GM13977 (cell line): ENCODE measurements at regions not wholly inside any gene's neighbourhood (a gene's known extent, or its start where the extent isn't known, plus 50 kb on each side); places are given as distances from the start of the nearest gene placed in this dataset.

ENCODE experiments used
- DNase-seq: peaks from one replicate; pipeline ENCODE4 v3.0.0; 2012; ENCODE audit warnings: low spot score
- CTCF ChIP-seq: IDR thresholded peaks from 2 replicates; pipeline ENCODE4 v1.5.1; 2012; ENCODE audit warnings: mild to moderate bottlenecking, control low read depth; ENCODE audit not compliant: insufficient read depth; ENCODE audit errors: extremely low read depth, missing control alignments
- in situ Hi-C: fragments of 300-500 bp; cut with MboI; formaldehyde crosslinking; loops from one replicate; pipeline ENCODE4 v1.12.0; 2022; ENCODE audit warnings: low sequenced_read_pairs, low pct_unique_long_range_greater_than_20kb, mixed read lengths, inconsistent platforms; ENCODE audit not compliant: unreplicated experiment

- in situ Hi-C loops, result no loop called here
- DNase-seq, result no peak
- TF ChIP-seq CTCF, result no peak
These were observed 503.2 kb upstream of the ID4 start for GRCh38 chr6:19333936-19334335.

GRCh38 chr6:19336579-19336978 is 500.6 kb upstream of the ID4 start:
- no peak for TF ChIP-seq CTCF
- no peak for DNase-seq
- in situ Hi-C loops, result no loop called here

DNA sequence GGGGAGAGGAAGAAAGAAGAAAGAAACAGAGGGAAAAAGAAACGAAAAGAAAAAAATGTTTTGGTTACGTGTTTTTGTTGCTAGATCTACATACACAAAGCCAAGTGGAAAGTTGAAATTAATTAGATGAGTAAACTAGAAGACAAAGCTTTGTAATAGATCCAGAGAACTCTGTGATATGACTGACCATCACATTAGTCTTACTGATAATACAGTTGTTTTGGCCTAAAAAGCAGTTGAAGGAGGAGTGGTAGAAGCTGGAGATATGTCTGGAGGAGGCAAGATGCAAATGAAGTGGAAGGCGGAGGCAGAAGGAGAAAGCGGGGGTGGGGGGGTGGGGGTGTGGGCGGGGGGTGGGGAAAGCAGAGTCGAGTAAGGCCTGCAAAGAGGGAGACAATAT is 500.1 kb upstream of the ID4 start:
- no peak for DNase-seq
- in situ Hi-C loops, result no loop called here
- TF ChIP-seq CTCF, result no peak

GRCh38 chr6:19342616-19343015 is 494.6 kb upstream of the ID4 start:
- TF ChIP-seq CTCF, result no peak
- no peak for DNase-seq
- in situ Hi-C loops, result no loop called here

GRCh38 chr6:19349429-19349828 is 487.7 kb upstream of the ID4 start:
- in situ Hi-C loops, result no loop called here
- no peak for DNase-seq
- TF ChIP-seq CTCF, result no peak

DNA sequence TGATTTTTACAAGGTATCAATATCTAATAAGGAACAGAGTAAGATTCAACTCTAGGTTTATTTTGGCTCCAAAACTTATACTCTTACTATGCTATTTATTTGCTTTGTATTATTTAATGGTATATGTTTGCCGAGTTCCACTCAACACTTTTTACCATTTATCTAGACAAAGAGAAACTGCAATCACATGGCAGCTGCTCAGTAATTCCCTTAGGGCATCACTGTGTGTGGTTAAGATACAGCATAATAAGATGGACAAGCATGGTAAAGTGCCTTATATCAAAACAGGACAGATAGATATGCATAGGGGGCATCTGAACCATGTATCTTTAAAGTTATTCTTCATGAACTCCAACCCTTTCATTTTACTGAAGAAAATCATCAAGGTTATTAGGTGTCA is 483.0 kb upstream of the ID4 start:
- TF ChIP-seq CTCF, result no peak
- no peak for DNase-seq
- in situ Hi-C loops, result no loop called here

DNA sequence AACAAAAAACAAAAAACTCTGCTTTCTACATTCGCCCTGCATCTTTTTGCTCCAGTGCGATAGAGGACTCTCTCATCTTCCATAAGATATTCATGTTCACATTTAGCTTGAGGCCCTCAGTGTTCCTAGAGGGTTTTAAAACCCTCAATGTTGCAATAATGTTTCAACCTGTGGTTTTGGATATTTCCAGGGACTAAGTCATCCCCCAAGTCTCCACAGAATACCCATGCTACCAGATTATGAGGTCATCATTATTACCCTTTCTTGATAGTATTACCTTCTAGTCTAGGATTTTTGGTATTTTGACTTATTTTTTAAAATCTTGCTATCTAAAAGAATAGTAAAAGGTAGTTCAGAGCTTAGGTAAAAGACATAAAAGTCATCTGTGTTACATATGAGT is 480.5 kb upstream of the ID4 start:
- no peak for TF ChIP-seq CTCF
- in situ Hi-C loops, result no loop called here
- DNase-seq, result no peak
